Erythroblast (primary cell): ENCODE measurements at regions not wholly inside any gene's neighbourhood (a gene's known extent, or its start where the extent isn't known, plus 50 kb on each side); places are given as distances from the start of the nearest gene placed in this dataset.

Experiments used
- GATA1 ChIP-seq: IDR thresholded peaks from 2 replicates; pipeline ENCODE4 v1.6.1; 2011; ENCODE audit warnings: low read depth, mild to moderate bottlenecking, control low read depth, low read length, moderate library complexity
- POLR2A ChIP-seq: IDR thresholded peaks from 2 replicates; pipeline ENCODE4 v1.6.1; 2011; ENCODE audit warnings: mild to moderate bottlenecking, low read length

- TF ChIP-seq POLR2A (no peak), GATA1 (no peak)
Measured at GRCh38 chr11:27285761-27286160, 77.3 kb downstream of the CCDC34 start.
